ENCODE measurements at regions not wholly inside any gene's neighbourhood (a gene's known extent, or its start where the extent isn't known, plus 50 kb on each side); places are given as distances from the start of the nearest gene placed in this dataset.

- Histone ChIP-seq H3K27ac (ENCODE audit: poor library complexity, severe bottlenecking) (no peak overlapping the region), H3K9me3 (ENCODE audit: severe bottlenecking) (no peaks in the 10 kb centered on the region), H3K4me3 (ENCODE audit: severe bottlenecking) (no peak overlapping the region), H3K27me3 (ENCODE audit: insufficient read depth, poor library complexity, severe bottlenecking) (peaks cover 15% of the 10 kb centered on the region), H3K36me3 (ENCODE audit: low read depth) (no peaks in the 10 kb centered on the region), H3K4me1 (ENCODE audit: insufficient read depth, poor library complexity, severe bottlenecking) (no peaks in the 10 kb centered on the region)
- no peak for ATAC-seq (ENCODE audit: low read depth)
- TF ChIP-seq, protein P1, sequence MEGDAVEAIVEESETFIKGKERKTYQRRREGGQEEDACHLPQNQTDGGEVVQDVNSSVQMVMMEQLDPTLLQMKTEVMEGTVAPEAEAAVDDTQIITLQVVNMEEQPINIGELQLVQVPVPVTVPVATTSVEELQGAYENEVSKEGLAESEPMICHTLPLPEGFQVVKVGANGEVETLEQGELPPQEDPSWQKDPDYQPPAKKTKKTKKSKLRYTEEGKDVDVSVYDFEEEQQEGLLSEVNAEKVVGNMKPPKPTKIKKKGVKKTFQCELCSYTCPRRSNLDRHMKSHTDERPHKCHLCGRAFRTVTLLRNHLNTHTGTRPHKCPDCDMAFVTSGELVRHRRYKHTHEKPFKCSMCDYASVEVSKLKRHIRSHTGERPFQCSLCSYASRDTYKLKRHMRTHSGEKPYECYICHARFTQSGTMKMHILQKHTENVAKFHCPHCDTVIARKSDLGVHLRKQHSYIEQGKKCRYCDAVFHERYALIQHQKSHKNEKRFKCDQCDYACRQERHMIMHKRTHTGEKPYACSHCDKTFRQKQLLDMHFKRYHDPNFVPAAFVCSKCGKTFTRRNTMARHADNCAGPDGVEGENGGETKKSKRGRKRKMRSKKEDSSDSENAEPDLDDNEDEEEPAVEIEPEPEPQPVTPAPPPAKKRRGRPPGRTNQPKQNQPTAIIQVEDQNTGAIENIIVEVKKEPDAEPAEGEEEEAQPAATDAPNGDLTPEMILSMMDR (IDR thresholded peaks at IDR 0.05; ENCODE audit: poor library complexity, severe bottlenecking): no peak
- DNase-seq (ENCODE audit: low spot score): no peak
Measured at GRCh38 chr21:31560479-31560878, 99.0 kb upstream of the SOD1 start.

DNA sequence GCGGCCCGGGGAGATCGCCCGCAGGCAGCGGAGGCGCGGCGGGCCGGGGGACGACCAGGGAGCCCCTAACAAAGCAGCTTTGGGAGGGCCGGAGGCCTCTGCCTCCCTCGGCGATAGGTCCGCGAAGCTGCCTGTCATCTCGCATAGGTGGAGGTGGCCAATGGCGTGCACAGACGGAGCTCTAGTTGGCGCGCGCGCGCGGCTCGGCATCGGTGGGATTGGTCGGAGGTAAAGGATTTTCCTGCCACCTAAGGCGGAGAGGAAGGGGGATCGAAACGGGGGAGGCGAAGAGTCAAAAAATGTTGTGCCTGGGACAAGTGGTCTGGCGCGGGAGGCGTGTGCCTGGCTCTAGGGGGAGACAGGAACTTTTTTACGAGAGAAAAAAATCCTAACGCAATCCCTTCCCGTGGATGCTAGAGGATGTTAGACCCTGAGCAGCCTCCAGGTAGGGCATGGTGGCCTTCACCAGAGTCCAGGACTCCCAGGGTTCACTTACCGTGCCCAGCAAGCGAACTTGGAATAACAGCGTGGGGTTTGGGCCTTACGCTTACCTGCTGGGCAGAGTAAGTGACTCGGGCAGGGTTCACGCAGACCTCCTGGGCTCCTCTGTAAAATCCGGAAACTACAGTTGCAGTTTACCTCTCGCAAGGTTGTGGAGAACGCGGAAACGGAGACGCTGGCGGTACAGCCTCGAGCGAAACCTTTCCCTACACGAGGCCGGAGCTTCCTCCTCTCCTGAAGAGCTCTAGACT, 99.9 kb upstream of the SOD1 start:
- DNase-seq (ENCODE audit: low spot score) (peak; percentile 96), ATAC-seq (ENCODE audit: low read depth) (peak; percentile 89)
- Histone ChIP-seq H3K27me3 (ENCODE audit: insufficient read depth, poor library complexity, severe bottlenecking) (peaks cover 15% of the 10 kb centered on the region), H3K36me3 (ENCODE audit: low read depth) (no peaks in the 10 kb centered on the region), H3K4me3 (ENCODE audit: severe bottlenecking) (peak overlapping the region; percentile 51), H3K4me1 (ENCODE audit: insufficient read depth, poor library complexity, severe bottlenecking) (peaks cover 3% of the 10 kb centered on the region), H3K27ac (ENCODE audit: poor library complexity, severe bottlenecking) (no peak overlapping the region), H3K9me3 (ENCODE audit: severe bottlenecking) (no peaks in the 10 kb centered on the region)
- TF ChIP-seq, protein P1 (IDR thresholded peaks at IDR 0.05; ENCODE audit: poor library complexity, severe bottlenecking): no peak

DNA sequence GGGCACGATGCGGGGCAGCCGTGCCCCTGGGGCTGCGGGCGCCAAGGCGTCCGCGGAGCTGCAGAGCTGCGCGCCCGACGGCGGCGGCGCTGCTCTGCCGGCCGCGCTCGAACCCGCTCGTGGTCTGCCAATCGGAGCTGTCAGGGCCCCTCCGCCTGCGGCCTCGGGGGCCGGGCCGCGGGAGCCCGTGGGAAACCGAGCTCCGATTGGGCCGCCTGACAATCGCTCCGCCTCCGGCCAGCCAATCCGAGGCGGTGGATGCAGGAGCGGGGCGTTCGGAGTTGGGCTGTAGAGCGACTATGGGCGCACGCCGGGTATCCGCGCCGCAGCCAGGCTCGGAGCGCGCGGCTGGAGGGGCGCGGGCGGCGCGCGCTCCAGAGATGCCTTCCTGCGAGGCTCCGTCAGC, 100.5 kb upstream of the SOD1 start:
- Histone ChIP-seq H3K27ac (ENCODE audit: poor library complexity, severe bottlenecking) (no peak overlapping the region), H3K27me3 (ENCODE audit: insufficient read depth, poor library complexity, severe bottlenecking) (peaks cover 15% of the 10 kb centered on the region), H3K4me1 (ENCODE audit: insufficient read depth, poor library complexity, severe bottlenecking) (peaks cover 6% of the 10 kb centered on the region), H3K9me3 (ENCODE audit: severe bottlenecking) (no peaks in the 10 kb centered on the region), H3K4me3 (ENCODE audit: severe bottlenecking) (peak overlapping the region; percentile 51), H3K36me3 (ENCODE audit: low read depth) (no peaks in the 10 kb centered on the region)
- DNase-seq (ENCODE audit: low spot score) (peak; percentile 93), ATAC-seq (ENCODE audit: low read depth) (peak; percentile 90)
- TF ChIP-seq, protein P1 (IDR thresholded peaks at IDR 0.05; ENCODE audit: poor library complexity, severe bottlenecking): peak; percentile 47

DNA sequence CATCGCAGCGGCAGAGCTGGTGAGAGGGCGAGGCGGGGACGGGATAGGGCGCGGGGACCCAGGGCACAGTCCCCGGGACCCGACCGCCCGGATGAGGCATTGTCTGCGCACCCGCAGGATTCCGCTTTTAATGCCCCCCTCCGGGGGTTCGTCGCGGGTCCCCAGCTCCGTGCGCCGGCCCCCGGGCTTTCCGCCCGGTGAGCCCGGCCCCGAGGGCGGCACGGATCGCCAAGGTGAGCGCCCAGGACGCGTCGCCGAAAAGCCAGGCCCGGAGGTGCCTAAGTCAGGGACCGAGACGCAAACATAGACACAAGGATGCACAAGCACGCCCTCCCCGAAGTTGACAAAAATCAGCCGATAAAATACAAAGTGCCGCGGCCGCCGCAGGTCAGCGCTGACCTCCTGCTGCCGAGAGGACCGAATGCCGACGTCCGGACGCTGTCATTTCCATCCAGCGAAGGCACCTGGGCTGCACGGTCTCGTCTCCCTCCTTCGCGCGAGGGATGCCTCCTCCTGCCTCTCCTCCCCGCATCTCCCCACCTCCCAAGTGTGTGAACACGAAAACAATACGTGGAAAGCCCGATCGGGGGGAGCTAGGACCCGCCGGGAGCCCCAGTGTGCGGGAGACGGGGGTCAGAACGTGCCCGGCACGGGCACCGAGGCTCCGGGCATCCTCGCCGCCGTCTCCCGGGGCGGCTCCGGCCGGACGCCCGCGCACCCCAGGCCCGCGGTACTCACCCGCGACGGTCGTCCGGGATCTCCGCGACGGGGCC, 101.1 kb upstream of the SOD1 start:
- no peaks in the 10 kb centered on the region for H3K36me3 ChIP-seq (ENCODE audit: low read depth)
- H3K4me3 ChIP-seq (ENCODE audit: severe bottlenecking): peak overlapping the region; percentile 51
- H3K27me3 ChIP-seq (ENCODE audit: insufficient read depth, poor library complexity, severe bottlenecking): peaks cover 15% of the 10 kb centered on the region
- peaks cover 6% of the 10 kb centered on the region for H3K4me1 ChIP-seq (ENCODE audit: insufficient read depth, poor library complexity, severe bottlenecking)
- TF ChIP-seq, protein P1 (IDR thresholded peaks at IDR 0.05; ENCODE audit: poor library complexity, severe bottlenecking): no peak
- no peaks in the 10 kb centered on the region for H3K9me3 ChIP-seq (ENCODE audit: severe bottlenecking)
- no peak overlapping the region for H3K27ac ChIP-seq (ENCODE audit: poor library complexity, severe bottlenecking)
- ATAC-seq (ENCODE audit: low read depth) (peak; percentile 1; the same call in 2 of the 3 replicates), DNase-seq (ENCODE audit: low spot score) (no peak)

Measured in RWPE2 (cell line).